Neural progenitor cell (in vitro differentiated cells): ENCODE measurements at regions not wholly inside any gene's neighbourhood (a gene's known extent, or its start where the extent isn't known, plus 50 kb on each side); places are given as distances from the start of the nearest gene placed in this dataset.

Experiments used
- CTCF ChIP-seq: fragments of 200-600 bp; sonication (generic); IDR thresholded peaks from 2 replicates; pipeline ENCODE4 v1.5.1; 2017; ENCODE audit warnings: antibody characterized with exemption, mild to moderate bottlenecking
- EZH2 ChIP-seq: fragments of 200-600 bp; sonication (generic); IDR thresholded peaks from 2 replicates; pipeline ENCODE4 v1.6.1; 2017; ENCODE audit warnings: antibody characterized with exemption, mild to moderate bottlenecking, moderate library complexity
- EZH2phosphoT487 ChIP-seq: fragments of 200-600 bp; sonication (generic); IDR thresholded peaks from 2 replicates; pipeline ENCODE4 v1.6.1; 2017; ENCODE audit warnings: antibody characterized with exemption

GRCh38 chr22:47551431-47551775 is 789.0 kb downstream of the TBC1D22A start:
- no peak for TF ChIP-seq CTCF
- no peak for TF ChIP-seq EZH2
- no peak for TF ChIP-seq EZH2phosphoT487
